Duodenal mucosa (tissue), 2 donors: ENCODE measurements at regions not wholly inside any gene's neighbourhood (a gene's known extent, or its start where the extent isn't known, plus 50 kb on each side); places are given as distances from the start of the nearest gene placed in this dataset.

Source experiments
- H3K27ac ChIP-seq: one replicate; pipeline ENCODE4 v1.7.0; 2013; ENCODE audit warnings: low read depth, low read length
- H3K27me3 ChIP-seq, 2 donors: one replicate each; pipeline ENCODE4 v1.7.0; 2013; ENCODE audit warnings: low read length in 2 of 2, control low read depth in 1 of 2; ENCODE audit not compliant: insufficient read depth in 2 of 2, control insufficient read depth in 1 of 2
- H3K36me3 ChIP-seq, 2 donors: one replicate each; pipeline ENCODE4 v1.7.0; 2013; ENCODE audit warnings: low read length in 2 of 2, control low read depth in 1 of 2; ENCODE audit not compliant: insufficient read depth in 2 of 2, control insufficient read depth in 1 of 2
- H3K4me1 ChIP-seq, 2 donors: one replicate each; pipeline ENCODE4 v1.7.0; 2013; ENCODE audit warnings: low read length in 2 of 2, control low read depth in 1 of 2; ENCODE audit not compliant: insufficient read depth in 2 of 2, control insufficient read depth in 1 of 2
- H3K4me3 ChIP-seq, 2 donors: one replicate each; pipeline ENCODE4 v1.7.0; 2013; ENCODE audit warnings: low read length in 2 of 2, low read depth in 1 of 2
- H3K9ac ChIP-seq, 2 donors: one replicate each; pipeline ENCODE4 v1.7.0; 2013; ENCODE audit warnings: low read length in 2 of 2, low read depth in 1 of 2
- H3K9me3 ChIP-seq, 2 donors: one replicate each; pipeline ENCODE4 v1.7.0; 2013; ENCODE audit warnings: low read length in 2 of 2, control low read depth in 1 of 2; ENCODE audit not compliant: control insufficient read depth in 1 of 2

DNA sequence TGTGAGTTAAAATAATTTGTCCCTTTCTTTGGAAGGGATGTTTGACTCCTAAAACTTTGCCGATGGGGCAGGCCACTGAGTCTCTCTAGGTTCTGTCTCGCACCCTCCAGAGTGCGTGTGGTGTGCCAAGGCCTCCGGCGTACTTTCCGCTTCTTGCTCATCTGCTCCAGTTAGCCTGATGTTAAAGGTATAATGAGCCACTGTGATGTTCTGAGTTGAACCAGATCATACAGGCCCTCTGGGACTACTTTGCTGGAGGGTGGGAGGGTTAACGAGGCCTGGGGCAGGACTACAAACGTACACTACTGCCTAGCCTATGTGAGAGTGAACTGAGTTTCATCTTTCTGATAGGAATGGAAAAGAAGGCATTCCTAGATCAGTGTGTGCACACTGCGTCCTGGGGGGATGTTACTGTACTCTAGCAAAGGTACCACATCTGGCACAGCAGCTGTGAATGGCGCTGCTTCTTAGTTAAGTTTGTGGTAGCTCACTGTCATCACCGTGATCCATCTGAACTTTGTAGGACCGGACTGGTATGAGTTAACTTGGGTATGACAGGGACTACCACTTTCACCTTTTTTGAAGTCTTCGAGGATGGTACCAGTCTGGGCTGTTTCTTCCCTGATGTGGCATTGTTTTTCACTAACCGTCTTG, 60.2 kb downstream of the RGS12 start:
- H3K9ac ChIP-seq = no peak overlapping the region
- H3K36me3 ChIP-seq = no peaks in the 10 kb centered on the region
- H3K27ac ChIP-seq = no peak overlapping the region
- no peak overlapping the region for H3K4me3 ChIP-seq
- H3K9me3 ChIP-seq = peaks cover 4 to 6% of the 10 kb centered on the region in 2 donors
- H3K27me3 ChIP-seq = no peaks in the 10 kb centered on the region
- H3K4me1 ChIP-seq = no peaks in the 10 kb centered on the region

DNA sequence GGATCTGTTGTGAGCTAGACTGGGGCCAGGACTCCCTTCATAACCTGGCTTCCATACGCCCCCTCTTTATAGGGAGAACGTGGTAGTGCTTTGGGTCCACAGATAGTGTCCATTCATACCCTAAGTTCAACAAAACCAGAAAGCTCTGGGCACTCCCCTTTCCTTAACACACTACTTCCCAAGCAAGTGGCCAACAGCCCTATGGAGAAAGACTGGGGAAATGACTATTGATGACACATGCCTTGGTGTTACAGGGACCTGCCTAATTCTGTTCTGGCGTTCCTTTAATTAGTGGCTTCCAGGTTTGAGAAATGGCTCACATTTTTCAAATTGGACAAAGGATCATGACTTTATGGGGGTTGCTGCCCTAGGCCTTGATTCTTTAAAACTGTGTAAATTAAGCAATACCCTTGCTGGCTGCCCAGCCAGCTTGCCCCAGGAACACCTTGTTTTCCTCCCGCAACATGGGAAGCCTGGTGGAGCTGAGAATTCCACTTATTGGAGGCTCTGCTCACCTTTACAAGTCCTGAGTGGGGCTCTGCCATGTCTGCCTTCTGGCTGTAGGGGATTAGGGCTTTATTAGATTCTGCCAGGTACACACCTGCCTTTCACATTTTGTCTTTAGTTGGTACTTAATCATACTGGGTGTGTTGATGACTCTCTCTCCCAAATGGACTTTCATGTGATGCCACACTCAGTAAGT, 61.1 kb downstream of the RGS12 start:
- Histone ChIP-seq H3K9ac (no peak overlapping the region), H3K4me3 (no peak overlapping the region), H3K9me3 (peaks cover 4 to 6% of the 10 kb centered on the region in 2 donors), H3K27ac (no peak overlapping the region), H3K36me3 (no peaks in the 10 kb centered on the region), H3K4me1 (no peaks in the 10 kb centered on the region), H3K27me3 (no peaks in the 10 kb centered on the region)

DNA sequence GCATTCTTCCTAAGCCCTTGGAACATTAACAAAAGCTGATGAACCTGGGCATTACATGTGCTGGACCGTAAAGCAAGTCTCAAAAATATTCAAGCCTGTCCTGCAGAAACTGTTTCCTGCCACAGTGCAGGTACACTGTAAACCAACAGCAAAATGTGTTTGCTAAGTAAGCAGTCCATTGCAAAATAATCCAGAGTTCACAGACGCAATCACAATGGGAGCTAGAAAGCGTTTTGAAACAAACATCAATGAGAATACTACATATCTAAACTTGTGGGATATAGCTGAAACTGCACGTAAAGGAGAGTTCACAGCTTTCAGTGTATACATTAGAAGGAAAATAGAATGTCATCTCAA, 61.6 kb downstream of the RGS12 start:
- Histone ChIP-seq H3K9me3 (peaks cover 4 to 6% of the 10 kb centered on the region in 2 donors), H3K4me3 (no peak overlapping the region), H3K9ac (no peak overlapping the region), H3K36me3 (no peaks in the 10 kb centered on the region), H3K4me1 (no peaks in the 10 kb centered on the region), H3K27me3 (no peaks in the 10 kb centered on the region), H3K27ac (no peak overlapping the region)

DNA sequence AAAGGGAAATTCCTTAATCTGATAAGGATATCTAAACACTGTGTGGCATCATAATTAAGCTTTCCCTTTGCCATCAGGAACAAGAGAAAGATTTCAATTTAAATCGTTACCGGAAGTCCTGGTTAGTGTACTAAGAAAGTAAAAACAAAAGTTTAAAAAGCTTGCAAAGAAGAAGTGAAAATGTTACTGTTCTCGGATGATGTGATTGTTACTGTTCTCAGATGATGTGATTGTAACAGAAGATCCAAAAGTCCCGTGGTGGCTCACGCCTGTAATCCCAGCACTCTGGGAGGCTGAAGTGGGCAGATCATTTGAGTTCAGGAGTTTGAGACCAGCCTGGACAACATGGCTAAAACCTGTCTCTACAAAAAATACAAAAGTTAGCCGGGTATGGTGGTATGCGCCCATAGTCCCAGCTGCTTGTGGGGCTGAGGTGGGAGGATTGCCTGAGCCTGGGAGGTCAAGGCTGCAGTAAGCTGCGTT, 62.5 kb downstream of the RGS12 start:
- Histone ChIP-seq H3K36me3 (no peaks in the 10 kb centered on the region), H3K9me3 (peaks cover 4 to 6% of the 10 kb centered on the region in 2 donors), H3K27me3 (no peaks in the 10 kb centered on the region), H3K9ac (no peak overlapping the region), H3K4me3 (no peak overlapping the region), H3K4me1 (no peaks in the 10 kb centered on the region), H3K27ac (no peak overlapping the region)

DNA sequence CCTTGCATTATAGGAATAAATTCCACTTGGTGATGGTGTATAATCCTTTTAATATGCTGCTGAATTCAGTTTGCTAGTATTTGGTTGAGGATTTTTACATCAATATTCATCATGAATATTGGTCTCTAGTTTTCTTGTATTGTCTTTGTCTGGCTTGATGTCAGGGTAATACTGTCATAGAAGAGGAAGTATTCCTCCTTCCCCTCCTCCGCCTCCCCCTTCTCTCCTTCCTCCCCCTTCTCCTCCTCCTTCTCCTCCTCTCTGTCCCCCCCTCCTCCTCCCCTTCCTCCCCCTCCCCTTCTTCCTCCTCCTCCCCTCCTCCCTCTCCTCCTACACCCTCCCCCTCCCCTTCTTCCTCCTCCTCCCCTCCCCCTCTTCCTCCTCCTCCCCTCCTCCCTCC, 65.8 kb downstream of the RGS12 start:
- Histone ChIP-seq H3K36me3 (no peaks in the 10 kb centered on the region), H3K27me3 (no peaks in the 10 kb centered on the region), H3K27ac (no peak overlapping the region), H3K4me3 (no peak overlapping the region), H3K9ac (no peak overlapping the region), H3K4me1 (no peaks in the 10 kb centered on the region), H3K9me3 (no peaks in the 10 kb centered on the region)

DNA sequence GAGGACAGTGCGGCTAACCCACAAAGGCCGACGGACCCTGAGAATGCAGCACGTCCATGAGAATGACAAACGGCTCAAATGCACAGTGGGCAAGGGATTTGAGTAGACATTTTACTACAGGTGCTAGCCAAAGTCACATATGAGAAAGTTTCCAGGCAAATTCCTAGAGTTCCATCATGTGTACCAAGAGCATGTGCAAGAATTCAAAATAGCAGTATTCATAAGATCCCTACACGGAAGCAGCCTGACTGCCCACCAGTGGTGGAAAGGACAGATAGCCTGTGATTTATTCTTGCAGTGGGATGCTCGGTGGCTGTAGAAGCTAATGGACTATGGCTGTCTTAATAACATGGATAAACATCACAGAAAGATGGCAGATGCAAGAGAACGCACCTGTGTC, 68.0 kb downstream of the RGS12 start:
- Histone ChIP-seq H3K36me3 (no peaks in the 10 kb centered on the region), H3K27me3 (no peaks in the 10 kb centered on the region)

DNA sequence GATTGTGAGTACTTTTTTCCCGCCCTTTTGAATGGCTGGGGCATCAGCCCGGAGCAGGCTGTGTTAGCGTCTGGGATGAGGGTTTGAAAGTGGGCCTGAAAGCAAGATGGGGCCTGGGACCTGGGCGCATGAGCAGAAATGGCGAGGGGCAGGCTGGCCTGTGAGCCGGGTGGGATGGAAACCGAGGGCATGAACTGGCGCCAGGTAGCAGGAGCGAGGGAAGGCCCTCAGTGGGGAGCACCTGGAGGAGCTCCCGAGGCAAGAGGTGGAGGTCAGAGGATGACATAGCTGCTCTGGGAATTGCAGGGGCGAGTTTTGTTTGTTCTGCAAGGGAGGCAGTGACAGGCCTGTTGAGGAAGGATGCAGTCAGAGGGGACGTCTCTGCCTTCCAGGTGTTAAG, 68.6 kb downstream of the RGS12 start:
- H3K4me3 ChIP-seq = no peak overlapping the region
- no peak overlapping the region for H3K9ac ChIP-seq
- H3K27ac ChIP-seq = no peak overlapping the region
- no peaks in the 10 kb centered on the region for H3K27me3 ChIP-seq
- H3K4me1 ChIP-seq = no peaks in the 10 kb centered on the region
- H3K9me3 ChIP-seq = no peaks in the 10 kb centered on the region
- H3K36me3 ChIP-seq = no peaks in the 10 kb centered on the region

More for the DNA sequence above, 68.0 kb downstream of the RGS12 start:
- Histone ChIP-seq H3K4me1 (no peaks in the 10 kb centered on the region), H3K27ac (no peak overlapping the region), H3K4me3 (no peak overlapping the region), H3K9me3 (no peaks in the 10 kb centered on the region), H3K9ac (no peak overlapping the region)

DNA sequence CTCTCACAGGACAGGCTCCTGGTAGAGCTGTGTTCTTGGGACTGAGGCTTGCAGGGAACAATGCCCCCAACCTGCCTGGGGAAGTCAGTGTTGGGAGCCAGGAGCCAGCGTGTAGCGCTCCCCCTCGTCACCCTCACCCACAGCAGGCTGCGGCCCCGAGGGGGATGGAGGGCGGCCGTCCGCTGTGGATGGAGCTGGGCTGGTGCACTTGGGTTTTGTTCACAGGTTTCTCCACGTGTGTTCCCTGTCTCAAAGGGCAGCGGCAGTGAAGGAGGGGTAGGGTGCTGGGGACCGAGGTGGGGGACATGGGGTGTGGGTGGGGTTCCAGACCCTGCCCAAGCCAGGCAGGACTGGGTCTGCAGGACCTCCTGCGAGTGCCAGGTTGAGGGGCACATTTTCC, 69.1 kb downstream of the RGS12 start:
- no peaks in the 10 kb centered on the region for H3K4me1 ChIP-seq
- H3K9me3 ChIP-seq = no peaks in the 10 kb centered on the region
- no peak overlapping the region for H3K27ac ChIP-seq
- H3K27me3 ChIP-seq = no peaks in the 10 kb centered on the region
- no peak overlapping the region for H3K4me3 ChIP-seq
- no peaks in the 10 kb centered on the region for H3K36me3 ChIP-seq
- no peak overlapping the region for H3K9ac ChIP-seq

DNA sequence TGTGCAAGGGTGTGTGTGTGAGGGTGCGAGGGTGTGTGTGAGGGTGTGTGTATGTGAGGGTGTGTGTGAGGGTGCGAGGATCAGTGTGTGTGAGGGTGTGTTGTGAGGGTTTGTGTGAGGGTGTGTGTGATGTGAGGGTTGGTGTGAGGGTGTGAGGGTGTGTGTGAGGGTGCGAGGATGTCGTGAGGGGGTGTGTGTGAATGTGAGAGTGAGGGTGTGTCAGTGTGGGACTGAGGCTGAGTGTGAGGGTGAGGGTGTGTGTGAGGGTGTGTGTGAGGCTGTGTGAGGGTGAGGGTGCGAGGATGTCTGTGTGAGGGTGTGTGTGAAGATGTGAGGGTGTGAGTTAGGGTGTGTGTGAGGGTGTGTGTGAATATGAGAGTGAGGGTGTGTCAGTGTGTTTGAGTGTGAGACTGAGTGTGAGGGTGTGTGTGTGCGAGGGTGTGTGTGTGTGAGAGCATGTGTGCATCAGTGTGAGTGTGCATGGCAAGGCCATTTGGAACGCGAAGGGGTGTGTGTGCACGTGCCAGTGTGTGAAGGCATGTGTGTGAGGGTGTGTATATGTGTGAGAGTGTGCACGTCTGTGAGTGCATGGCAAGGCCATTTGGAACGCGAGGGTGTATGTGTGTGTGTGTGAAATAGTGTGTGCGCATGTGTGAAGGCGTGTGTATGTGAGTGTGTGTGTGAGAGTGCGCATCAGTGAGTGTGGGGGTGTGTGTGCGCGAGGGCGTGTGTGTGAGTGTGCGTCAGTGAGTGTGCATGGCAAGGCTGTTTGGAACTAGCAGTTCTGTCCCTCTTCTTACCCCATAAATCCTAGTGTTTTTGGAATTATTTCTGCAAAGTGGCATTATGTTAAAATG, 69.8 kb downstream of the RGS12 start:
- Histone ChIP-seq H3K36me3 (no peaks in the 10 kb centered on the region), H3K9ac (no peak overlapping the region), H3K27ac (no peak overlapping the region), H3K4me1 (no peaks in the 10 kb centered on the region), H3K4me3 (no peak overlapping the region), H3K27me3 (no peaks in the 10 kb centered on the region), H3K9me3 (no peaks in the 10 kb centered on the region)
